ENCODE measurements at regions not wholly inside any gene's neighbourhood (a gene's known extent, or its start where the extent isn't known, plus 50 kb on each side); places are given as distances from the start of the nearest gene placed in this dataset.

DNA sequence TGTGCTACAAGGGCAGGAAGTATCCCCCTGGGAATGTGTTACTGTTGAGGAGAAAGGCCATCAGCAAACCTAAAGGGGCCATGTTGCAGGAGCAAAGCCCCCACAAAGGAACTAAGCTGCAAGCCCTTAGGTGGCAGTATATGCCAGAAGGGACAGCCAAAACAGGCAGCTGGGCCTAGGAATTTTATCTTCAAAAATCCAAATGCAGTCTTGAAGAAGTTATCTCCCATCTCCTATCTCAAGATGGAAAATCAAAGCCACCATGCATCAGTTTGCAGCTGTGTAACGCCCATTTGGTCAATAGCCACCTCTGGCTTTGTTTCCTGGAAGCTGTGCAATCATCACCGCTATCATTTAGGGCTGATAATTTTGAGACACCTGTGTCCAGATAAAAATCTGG is 400.3 kb downstream of the ARHGEF28 start:
- TF ChIP-seq POLR2A (IDR thresholded peaks at IDR 0.05) (no peak), CTCF (IDR thresholded peaks at IDR 0.05) (no peak)

Measured in testis (tissue), 2 donors.